ENCODE measurements at regions not wholly inside any gene's neighbourhood (a gene's known extent, or its start where the extent isn't known, plus 50 kb on each side); places are given as distances from the start of the nearest gene placed in this dataset.

DNA sequence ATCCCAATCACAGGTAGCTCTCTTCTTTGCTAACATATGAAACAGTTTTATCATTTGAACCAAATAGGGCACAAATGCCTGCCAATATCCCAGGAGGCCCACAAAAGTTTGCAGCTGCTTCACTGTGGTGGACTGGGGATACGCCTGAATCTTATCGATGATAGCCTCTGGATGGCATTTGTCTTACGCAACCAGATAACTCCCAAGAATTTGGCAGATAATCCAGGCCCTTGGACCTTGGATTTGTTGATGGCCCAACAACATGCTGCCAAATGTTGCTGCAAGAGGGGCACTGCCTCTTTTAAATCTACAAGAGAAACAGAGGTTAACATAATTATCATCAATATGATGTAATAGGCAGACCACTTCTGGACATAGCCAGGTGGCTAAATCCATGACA, 587.1 kb upstream of the LRRTM4 start:
- TF ChIP-seq POLR2AphosphoS5 (IDR thresholded peaks at IDR 0.05; ENCODE audit: insufficient read depth in 1 of 2, low read depth in 1 of 2) (no peak), POLR2A (IDR thresholded peaks at IDR 0.05) (no peak)
- TF ChIP-seq, protein P1, sequence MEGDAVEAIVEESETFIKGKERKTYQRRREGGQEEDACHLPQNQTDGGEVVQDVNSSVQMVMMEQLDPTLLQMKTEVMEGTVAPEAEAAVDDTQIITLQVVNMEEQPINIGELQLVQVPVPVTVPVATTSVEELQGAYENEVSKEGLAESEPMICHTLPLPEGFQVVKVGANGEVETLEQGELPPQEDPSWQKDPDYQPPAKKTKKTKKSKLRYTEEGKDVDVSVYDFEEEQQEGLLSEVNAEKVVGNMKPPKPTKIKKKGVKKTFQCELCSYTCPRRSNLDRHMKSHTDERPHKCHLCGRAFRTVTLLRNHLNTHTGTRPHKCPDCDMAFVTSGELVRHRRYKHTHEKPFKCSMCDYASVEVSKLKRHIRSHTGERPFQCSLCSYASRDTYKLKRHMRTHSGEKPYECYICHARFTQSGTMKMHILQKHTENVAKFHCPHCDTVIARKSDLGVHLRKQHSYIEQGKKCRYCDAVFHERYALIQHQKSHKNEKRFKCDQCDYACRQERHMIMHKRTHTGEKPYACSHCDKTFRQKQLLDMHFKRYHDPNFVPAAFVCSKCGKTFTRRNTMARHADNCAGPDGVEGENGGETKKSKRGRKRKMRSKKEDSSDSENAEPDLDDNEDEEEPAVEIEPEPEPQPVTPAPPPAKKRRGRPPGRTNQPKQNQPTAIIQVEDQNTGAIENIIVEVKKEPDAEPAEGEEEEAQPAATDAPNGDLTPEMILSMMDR (IDR thresholded peaks at IDR 0.05) = no peak

DNA sequence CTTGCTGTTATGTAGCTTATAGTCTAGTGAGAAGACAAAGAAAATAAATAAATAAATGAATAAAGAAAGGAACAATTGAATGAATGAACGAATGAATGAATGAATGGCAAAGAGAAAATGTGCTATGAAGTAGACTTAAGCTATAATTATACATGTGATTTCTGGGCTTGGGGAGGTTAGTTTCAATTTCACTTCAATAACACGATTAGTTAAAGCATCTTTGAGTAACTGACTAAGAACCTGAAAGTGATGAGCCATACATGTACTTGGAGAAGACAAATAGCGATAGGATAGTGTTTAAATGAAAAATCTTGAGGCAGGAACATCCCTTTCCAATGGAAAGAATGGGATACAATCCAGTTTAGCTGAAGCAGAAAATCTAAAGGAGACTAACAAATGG, 593.1 kb upstream of the LRRTM4 start:
- no peak for TF ChIP-seq POLR2A (IDR thresholded peaks at IDR 0.05)
- TF ChIP-seq, protein P1 (IDR thresholded peaks at IDR 0.05) = no peak
- TF ChIP-seq POLR2AphosphoS5 (IDR thresholded peaks at IDR 0.05; ENCODE audit: insufficient read depth in 1 of 2, low read depth in 1 of 2) = no peak
- Histone ChIP-seq H3K36me3 (no peaks in the 10 kb centered on the region), H3K9me3 (no peaks in the 10 kb centered on the region), H3K4me1 (no peaks in the 10 kb centered on the region), H3K27me3 (no peaks in the 10 kb centered on the region), H3K4me3 (no peak overlapping the region), H3K27ac (no peak overlapping the region)
- no peak for DNase-seq (ENCODE audit: extremely low spot score in 2 of 2)
- intact Hi-C loops (cut with DNase I) = no loop called here

More for the DNA sequence above, 587.1 kb upstream of the LRRTM4 start:
- Histone ChIP-seq H3K4me3 (no peak overlapping the region), H3K27ac (no peak overlapping the region), H3K4me1 (no peaks in the 10 kb centered on the region), H3K27me3 (no peaks in the 10 kb centered on the region), H3K36me3 (no peaks in the 10 kb centered on the region), H3K9me3 (no peaks in the 10 kb centered on the region)
- intact Hi-C loops (cut with DNase I) = no loop called here
- DNase-seq (ENCODE audit: extremely low spot score in 2 of 2) = no peak

DNA sequence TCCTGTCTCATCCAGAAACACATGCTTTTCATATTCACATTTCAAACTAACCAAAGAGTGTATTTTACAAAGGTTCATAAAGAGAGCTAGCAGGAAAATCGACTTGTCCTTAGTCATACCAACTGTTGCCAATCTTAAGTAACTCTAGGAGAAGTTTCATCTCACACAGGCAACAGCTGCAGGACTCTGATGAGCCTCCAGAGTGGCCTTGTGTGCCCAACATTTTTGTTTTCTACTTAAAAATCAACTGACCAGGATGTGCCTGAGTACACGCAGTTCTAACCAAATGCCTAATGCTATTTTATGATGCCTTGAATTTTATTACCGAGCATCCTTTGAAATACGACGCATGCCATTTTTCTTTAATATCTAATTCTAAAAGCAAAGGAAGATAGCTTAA, 595.9 kb upstream of the LRRTM4 start:
- Histone ChIP-seq H3K4me3 (no peak overlapping the region), H3K36me3 (no peaks in the 10 kb centered on the region), H3K27ac (no peak overlapping the region), H3K4me1 (no peaks in the 10 kb centered on the region), H3K27me3 (no peaks in the 10 kb centered on the region), H3K9me3 (no peaks in the 10 kb centered on the region)
- no peak for DNase-seq (ENCODE audit: extremely low spot score in 2 of 2)
- TF ChIP-seq POLR2A (IDR thresholded peaks at IDR 0.05) = no peak
- intact Hi-C loops (cut with DNase I) = no loop called here

DNA sequence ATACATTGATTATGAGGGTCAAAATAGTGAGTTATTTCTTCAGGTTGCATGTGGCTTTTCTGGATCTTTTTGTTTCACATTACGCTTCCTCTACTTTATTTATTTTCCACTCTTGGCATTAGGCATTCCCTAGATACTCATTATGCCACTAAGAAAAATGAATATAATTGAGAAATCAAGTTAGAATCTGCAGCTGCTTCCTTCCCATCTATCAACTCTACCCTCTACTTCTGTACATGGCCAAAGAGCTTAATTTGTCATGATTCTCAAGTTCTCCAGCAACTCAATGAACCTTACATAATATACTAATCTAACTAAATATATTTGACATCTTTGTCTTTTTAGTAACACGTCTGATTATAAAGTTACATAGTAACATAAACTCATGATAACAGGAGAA, 598.1 kb upstream of the LRRTM4 start:
- Histone ChIP-seq H3K27me3 (no peaks in the 10 kb centered on the region), H3K27ac (no peak overlapping the region), H3K4me3 (no peak overlapping the region), H3K36me3 (no peaks in the 10 kb centered on the region), H3K9me3 (no peaks in the 10 kb centered on the region), H3K4me1 (no peaks in the 10 kb centered on the region)
- no peak for TF ChIP-seq POLR2AphosphoS5 (IDR thresholded peaks at IDR 0.05; ENCODE audit: insufficient read depth in 1 of 2, low read depth in 1 of 2)
- TF ChIP-seq, protein P1 (IDR thresholded peaks at IDR 0.05) = no peak
- no peak for TF ChIP-seq POLR2A (IDR thresholded peaks at IDR 0.05)
- no peak for DNase-seq (ENCODE audit: extremely low spot score in 2 of 2)
- intact Hi-C loops (cut with DNase I) = no loop called here

DNA sequence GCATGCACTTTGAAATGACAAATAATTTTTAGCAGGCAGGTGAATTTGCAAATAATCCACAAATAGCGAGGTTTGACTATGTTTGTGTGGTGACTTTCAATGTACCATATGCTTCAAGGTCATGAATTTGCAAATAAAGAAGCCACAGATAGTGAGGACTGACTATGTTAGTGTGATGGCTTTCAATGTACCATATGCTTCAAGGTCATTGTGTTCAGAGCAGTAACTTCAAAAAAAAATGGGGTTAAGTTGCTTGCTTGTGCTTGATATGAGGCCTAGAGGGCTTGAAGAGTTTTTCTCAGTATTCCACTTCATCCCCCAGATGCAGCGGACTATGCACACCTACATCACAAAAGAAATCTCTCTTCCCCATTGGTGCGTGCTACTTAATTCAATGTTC, 602.9 kb upstream of the LRRTM4 start:
- Histone ChIP-seq H3K27me3 (no peaks in the 10 kb centered on the region), H3K9me3 (no peaks in the 10 kb centered on the region), H3K36me3 (no peaks in the 10 kb centered on the region), H3K27ac (no peak overlapping the region), H3K4me3 (no peak overlapping the region), H3K4me1 (no peaks in the 10 kb centered on the region)
- intact Hi-C loops (cut with DNase I) = no loop called here
- TF ChIP-seq POLR2A (IDR thresholded peaks at IDR 0.05) = no peak
- TF ChIP-seq, protein P1 (IDR thresholded peaks at IDR 0.05) = no peak
- no peak for TF ChIP-seq POLR2AphosphoS5 (IDR thresholded peaks at IDR 0.05; ENCODE audit: insufficient read depth in 1 of 2, low read depth in 1 of 2)
- no peak for DNase-seq (ENCODE audit: extremely low spot score in 2 of 2)

DNA sequence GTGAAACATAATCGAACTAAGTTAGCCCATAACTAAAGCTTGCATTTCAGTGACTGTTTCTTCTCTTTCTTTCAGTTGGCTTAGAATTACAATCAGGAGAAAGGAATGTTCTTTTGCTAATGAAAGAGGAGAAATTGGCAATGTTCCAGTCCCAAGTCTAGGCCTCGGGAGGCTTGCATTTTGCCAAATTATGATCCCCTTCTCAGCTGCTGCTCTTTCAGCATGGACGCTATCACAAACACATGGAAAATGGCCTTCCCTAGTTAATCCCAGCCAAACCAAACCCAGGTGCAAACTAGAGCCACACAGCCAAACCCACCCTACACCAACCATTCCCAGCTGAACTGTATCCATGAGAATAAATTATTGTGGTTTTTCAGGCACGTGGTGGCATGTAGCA, 605.2 kb upstream of the LRRTM4 start:
- no peaks in the 10 kb centered on the region for H3K9me3 ChIP-seq
- no peaks in the 10 kb centered on the region for H3K36me3 ChIP-seq
- TF ChIP-seq POLR2AphosphoS5 (IDR thresholded peaks at IDR 0.05; ENCODE audit: insufficient read depth in 1 of 2, low read depth in 1 of 2) (no peak), POLR2A (IDR thresholded peaks at IDR 0.05) (no peak)
- TF ChIP-seq, protein P1 (IDR thresholded peaks at IDR 0.05) = no peak
- H3K27me3 ChIP-seq = no peaks in the 10 kb centered on the region
- no peak overlapping the region for H3K4me3 ChIP-seq
- intact Hi-C loops (cut with DNase I) = no loop called here
- H3K4me1 ChIP-seq = no peaks in the 10 kb centered on the region
- DNase-seq (ENCODE audit: extremely low spot score in 2 of 2) = no peak
- H3K27ac ChIP-seq = no peak overlapping the region

Data from vagina (tissue), 2 donors.